ENCODE measurements at regions not wholly inside any gene's neighbourhood (a gene's known extent, or its start where the extent isn't known, plus 50 kb on each side); places are given as distances from the start of the nearest gene placed in this dataset.

DNA sequence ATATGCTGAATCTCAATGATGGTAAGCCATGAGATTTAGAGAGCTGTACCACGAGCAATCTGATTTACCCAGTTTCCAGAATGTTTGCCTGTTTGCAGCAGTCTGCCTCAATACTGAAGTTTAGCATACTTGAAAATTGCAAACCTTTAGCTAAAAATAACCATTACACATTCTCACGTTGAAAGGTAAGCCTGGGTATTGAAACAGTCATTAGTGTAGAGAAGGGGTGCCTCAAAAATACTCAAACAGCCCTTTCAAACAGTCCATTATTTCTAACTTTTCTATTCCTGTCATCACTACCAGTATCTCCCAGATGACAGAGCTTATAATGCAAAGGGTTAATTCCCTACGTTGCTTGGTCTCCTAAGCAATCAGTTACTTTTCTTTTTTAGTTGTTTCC lies 111.8 kb upstream of the MBNL1 start:
- no peak for ATAC-seq
- TF ChIP-seq ISL1 (CRISPR knock-in tag; IDR thresholded peaks at IDR 0.05): no peak
- no peak for TF ChIP-seq ARNTL (CRISPR knock-in tag; IDR thresholded peaks at IDR 0.05; ENCODE audit: borderline replicate concordance, low read depth)
- TF ChIP-seq, protein P1, sequence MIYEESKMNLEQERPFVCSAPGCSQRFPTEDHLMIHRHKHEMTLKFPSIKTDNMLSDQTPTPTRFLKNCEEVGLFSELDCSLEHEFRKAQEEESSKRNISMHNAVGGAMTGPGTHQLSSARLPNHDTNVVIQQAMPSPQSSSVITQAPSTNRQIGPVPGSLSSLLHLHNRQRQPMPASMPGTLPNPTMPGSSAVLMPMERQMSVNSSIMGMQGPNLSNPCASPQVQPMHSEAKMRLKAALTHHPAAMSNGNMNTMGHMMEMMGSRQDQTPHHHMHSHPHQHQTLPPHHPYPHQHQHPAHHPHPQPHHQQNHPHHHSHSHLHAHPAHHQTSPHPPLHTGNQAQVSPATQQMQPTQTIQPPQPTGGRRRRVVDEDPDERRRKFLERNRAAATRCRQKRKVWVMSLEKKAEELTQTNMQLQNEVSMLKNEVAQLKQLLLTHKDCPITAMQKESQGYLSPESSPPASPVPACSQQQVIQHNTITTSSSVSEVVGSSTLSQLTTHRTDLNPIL (CRISPR knock-in tag; IDR thresholded peaks at IDR 0.05; ENCODE audit: low read depth): no peak
- TF ChIP-seq ZC3H10 (CRISPR knock-in tag; IDR thresholded peaks at IDR 0.05): no peak
- TF ChIP-seq OSR1 (CRISPR knock-in tag; IDR thresholded peaks at IDR 0.05): no peak
- no peak for TF ChIP-seq SNAI2 (CRISPR knock-in tag; IDR thresholded peaks at IDR 0.05)
- TF ChIP-seq ZFP30 (CRISPR knock-in tag; IDR thresholded peaks at IDR 0.05): no peak
- TF ChIP-seq GLIS3 (CRISPR knock-in tag; IDR thresholded peaks at IDR 0.05): no peak
- no peak for TF ChIP-seq CSDC2 (CRISPR knock-in tag; IDR thresholded peaks at IDR 0.05)
- TF ChIP-seq ESRRG (CRISPR knock-in tag; IDR thresholded peaks at IDR 0.05): no peak
- no peak for TF ChIP-seq CSRNP3 (CRISPR knock-in tag; IDR thresholded peaks at IDR 0.05)
- TF ChIP-seq TSHZ2 (CRISPR knock-in tag; IDR thresholded peaks at IDR 0.05): no peak
- TF ChIP-seq ZNF565 (CRISPR knock-in tag; conservative IDR thresholded peaks at IDR 0.05; ENCODE audit: low read depth): no peak

- no peak for TF ChIP-seq POU6F1 (CRISPR knock-in tag; IDR thresholded peaks at IDR 0.05; ENCODE audit: borderline replicate concordance, low read depth)
- TF ChIP-seq CSRNP3 (CRISPR knock-in tag; IDR thresholded peaks at IDR 0.05): no peak
- TF ChIP-seq OSR1 (CRISPR knock-in tag; IDR thresholded peaks at IDR 0.05): no peak
- no peak for TF ChIP-seq ZFP3 (CRISPR knock-in tag; IDR thresholded peaks at IDR 0.05)
- TF ChIP-seq CSDC2 (CRISPR knock-in tag; IDR thresholded peaks at IDR 0.05): no peak
- TF ChIP-seq ZFP30 (CRISPR knock-in tag; IDR thresholded peaks at IDR 0.05): no peak
- no peak for TF ChIP-seq ESRRG (CRISPR knock-in tag; IDR thresholded peaks at IDR 0.05)
- no peak for TF ChIP-seq GLIS3 (CRISPR knock-in tag; IDR thresholded peaks at IDR 0.05)
- no peak for TF ChIP-seq TSHZ2 (CRISPR knock-in tag; IDR thresholded peaks at IDR 0.05)
- TF ChIP-seq, protein P2, sequence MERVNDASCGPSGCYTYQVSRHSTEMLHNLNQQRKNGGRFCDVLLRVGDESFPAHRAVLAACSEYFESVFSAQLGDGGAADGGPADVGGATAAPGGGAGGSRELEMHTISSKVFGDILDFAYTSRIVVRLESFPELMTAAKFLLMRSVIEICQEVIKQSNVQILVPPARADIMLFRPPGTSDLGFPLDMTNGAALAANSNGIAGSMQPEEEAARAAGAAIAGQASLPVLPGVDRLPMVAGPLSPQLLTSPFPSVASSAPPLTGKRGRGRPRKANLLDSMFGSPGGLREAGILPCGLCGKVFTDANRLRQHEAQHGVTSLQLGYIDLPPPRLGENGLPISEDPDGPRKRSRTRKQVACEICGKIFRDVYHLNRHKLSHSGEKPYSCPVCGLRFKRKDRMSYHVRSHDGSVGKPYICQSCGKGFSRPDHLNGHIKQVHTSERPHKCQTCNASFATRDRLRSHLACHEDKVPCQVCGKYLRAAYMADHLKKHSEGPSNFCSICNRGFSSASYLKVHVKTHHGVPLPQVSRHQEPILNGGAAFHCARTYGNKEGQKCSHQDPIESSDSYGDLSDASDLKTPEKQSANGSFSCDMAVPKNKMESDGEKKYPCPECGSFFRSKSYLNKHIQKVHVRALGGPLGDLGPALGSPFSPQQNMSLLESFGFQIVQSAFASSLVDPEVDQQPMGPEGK (CRISPR knock-in tag; IDR thresholded peaks at IDR 0.05; ENCODE audit: borderline replicate concordance): no peak
- ATAC-seq: no peak
Observed at GRCh38 chr3:152157337-152157736, 111.4 kb upstream of the MBNL1 start.
